GM06990 (cell line): ENCODE measurements at regions not wholly inside any gene's neighbourhood (a gene's known extent, or its start where the extent isn't known, plus 50 kb on each side); places are given as distances from the start of the nearest gene placed in this dataset.

Experiments
- DNase-seq: peaks from one replicate; pipeline ENCODE4 v3.0.0-alpha.2; 2011; ENCODE audit not compliant: insufficient read length; ENCODE audit errors: extremely low read depth
- H3K27me3 ChIP-seq: replicated peaks from 2 replicates; pipeline ENCODE4 v1.6.0; 2011; ENCODE audit warnings: low read length; ENCODE audit not compliant: control insufficient read depth, insufficient read depth
- H3K36me3 ChIP-seq: 2 replicates; pipeline ENCODE4 v1.5.1; 2011; ENCODE audit warnings: low read length; ENCODE audit not compliant: control insufficient read depth, insufficient read depth
- H3K4me3 ChIP-seq: replicated peaks from 2 replicates; pipeline ENCODE4 v1.5.1; 2011; ENCODE audit warnings: low read depth, mild to moderate bottlenecking, control low read depth, low read length
- TF ChIP-seq, protein P1 (sequence below): IDR thresholded peaks from 2 replicates; pipeline ENCODE4 v1.5.1; 2011; ENCODE audit warnings: low read length, control low read depth, mild to moderate bottlenecking, inconsistent platforms; ENCODE audit not compliant: insufficient read depth, poor library complexity, severe bottlenecking

DNA sequence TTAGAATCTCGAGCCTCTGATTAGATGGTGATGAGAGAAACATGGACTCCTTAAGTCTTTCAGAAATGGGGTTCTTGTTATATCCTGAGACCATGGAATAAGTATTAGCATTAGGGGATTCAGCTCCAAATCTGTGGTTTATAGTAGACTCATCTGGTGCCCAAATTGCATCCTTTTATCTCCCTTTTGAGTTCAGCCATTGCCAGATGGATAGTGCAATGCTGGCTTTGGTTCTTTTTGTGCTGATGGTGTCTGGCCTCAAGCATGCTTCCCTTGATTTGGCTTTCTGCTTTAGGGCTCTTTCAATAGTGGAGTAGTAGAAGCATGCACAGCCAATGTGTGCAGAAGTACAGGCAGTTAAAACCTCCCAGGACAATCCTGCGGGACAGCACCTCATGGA, 306.4 kb downstream of the TSN start:
- TF ChIP-seq, protein P1, sequence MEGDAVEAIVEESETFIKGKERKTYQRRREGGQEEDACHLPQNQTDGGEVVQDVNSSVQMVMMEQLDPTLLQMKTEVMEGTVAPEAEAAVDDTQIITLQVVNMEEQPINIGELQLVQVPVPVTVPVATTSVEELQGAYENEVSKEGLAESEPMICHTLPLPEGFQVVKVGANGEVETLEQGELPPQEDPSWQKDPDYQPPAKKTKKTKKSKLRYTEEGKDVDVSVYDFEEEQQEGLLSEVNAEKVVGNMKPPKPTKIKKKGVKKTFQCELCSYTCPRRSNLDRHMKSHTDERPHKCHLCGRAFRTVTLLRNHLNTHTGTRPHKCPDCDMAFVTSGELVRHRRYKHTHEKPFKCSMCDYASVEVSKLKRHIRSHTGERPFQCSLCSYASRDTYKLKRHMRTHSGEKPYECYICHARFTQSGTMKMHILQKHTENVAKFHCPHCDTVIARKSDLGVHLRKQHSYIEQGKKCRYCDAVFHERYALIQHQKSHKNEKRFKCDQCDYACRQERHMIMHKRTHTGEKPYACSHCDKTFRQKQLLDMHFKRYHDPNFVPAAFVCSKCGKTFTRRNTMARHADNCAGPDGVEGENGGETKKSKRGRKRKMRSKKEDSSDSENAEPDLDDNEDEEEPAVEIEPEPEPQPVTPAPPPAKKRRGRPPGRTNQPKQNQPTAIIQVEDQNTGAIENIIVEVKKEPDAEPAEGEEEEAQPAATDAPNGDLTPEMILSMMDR = no peak
- DNase-seq = no peak
- no peaks in the 10 kb centered on the region for H3K27me3 ChIP-seq
- no peak overlapping the region for H3K4me3 ChIP-seq
- H3K36me3 ChIP-seq = no peaks in the 10 kb centered on the region

DNA sequence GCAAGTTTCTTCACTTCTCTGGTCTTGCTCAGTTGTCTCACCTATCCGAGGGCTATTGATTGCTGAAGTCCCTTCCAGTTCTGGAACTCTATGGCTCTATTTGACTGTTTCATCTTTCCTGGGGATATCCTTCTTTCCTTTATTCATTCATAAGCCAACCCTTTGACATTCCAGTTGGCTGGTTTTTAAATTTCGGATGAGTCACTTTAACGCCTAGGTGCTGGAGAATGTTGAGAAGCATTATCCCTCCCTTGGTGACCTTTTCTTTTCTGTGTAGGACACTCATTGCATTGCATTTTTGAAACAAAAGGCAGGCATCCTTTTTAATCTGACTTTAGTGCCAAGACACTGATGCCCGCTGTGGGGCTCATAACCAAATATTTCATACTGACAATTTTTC, 307.1 kb downstream of the TSN start:
- Histone ChIP-seq H3K27me3 (no peaks in the 10 kb centered on the region), H3K36me3 (no peaks in the 10 kb centered on the region), H3K4me3 (no peak overlapping the region)
- TF ChIP-seq, protein P1 = no peak
- no peak for DNase-seq

DNA sequence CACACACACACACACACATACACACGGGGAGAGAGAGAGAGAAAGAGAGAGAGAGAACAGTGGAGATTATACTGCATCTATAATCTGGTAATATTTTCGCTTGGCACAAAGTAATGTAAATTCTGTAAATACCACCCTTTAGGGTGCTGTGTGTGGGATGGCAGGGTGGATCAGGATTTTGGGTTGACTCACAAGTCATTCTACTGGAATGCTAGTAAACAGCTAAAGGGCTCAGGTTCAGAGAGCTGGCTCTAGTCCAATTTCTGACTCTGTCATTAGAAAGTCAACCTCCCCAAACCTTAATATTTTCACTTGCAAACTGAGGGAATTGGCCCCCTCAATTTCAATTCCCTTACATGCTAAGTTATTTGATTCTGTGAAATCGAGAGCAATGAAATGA, 308.3 kb downstream of the TSN start:
- TF ChIP-seq, protein P1 = no peak
- H3K27me3 ChIP-seq = no peaks in the 10 kb centered on the region
- DNase-seq = no peak
- H3K4me3 ChIP-seq = no peak overlapping the region
- H3K36me3 ChIP-seq = no peaks in the 10 kb centered on the region

DNA sequence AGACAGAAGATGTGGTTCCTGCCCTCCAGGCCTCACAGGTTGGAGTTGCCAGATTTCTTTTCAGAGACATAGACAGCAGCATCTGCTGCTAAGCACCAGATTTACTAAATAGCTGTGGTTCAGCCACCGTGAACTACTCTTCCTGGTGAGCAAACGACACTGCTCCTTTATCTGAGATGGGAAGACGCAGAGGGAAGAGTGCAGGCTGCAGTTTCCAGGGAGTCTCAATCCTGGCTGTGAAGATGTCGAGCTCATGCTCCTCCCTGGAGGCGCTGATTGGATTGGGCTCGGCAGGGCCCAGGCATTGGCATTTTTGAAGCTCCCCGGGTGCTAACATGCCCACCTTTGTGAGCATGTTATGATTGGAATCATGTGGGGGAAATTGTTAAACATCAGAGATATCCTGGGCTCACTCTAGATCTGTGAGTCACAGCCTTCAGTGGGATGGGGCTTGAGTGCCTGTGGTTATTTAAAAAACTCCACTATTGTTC, 314.8 kb downstream of the TSN start:
- TF ChIP-seq, protein P1 = no peak
- Histone ChIP-seq H3K4me3 (no peak overlapping the region), H3K36me3 (no peaks in the 10 kb centered on the region), H3K27me3 (no peaks in the 10 kb centered on the region)
- no peak for DNase-seq

DNA sequence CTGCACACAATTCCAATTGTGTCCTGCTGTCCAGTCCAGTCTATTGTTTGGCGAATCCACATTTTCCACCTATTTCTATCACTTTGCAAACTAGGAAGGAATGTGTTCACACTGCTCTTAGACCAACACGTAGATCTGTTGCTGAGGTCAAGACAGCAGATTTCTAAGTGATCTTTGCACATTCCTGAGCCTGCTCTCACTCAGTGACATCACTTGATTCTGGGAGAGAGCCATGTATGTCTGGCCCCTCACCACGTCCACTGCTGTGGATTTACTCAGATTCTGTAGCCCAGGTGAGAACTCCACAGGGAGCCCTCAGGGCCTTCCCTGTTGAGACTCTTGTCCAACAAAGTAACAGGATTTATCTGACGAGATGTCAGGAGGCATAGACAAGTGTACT, 317.2 kb downstream of the TSN start:
- Histone ChIP-seq H3K4me3 (no peak overlapping the region), H3K36me3 (no peaks in the 10 kb centered on the region), H3K27me3 (no peaks in the 10 kb centered on the region)
- no peak for DNase-seq
- TF ChIP-seq, protein P1 = no peak

DNA sequence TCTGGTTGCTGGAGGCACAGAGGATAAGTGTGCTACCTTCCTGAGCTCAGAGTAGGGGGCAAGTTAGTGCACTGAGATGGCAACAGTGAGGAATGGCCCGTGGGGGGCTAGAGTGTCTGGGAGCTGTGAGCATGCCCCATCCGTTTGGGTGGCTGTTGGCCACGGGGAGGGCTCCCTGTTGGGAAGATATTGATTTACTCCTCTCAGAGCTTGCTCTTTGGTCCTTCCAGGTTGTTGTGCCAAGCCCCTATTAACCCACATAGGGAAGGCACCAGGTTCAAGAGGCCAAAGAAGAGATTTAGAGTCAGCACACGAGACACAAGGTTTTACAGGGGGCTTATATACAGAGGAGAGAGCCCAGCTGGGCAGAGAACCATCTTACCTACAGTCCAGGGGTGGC, 318.8 kb downstream of the TSN start:
- DNase-seq = no peak
- H3K4me3 ChIP-seq = no peak overlapping the region
- H3K27me3 ChIP-seq = no peaks in the 10 kb centered on the region
- H3K36me3 ChIP-seq = no peaks in the 10 kb centered on the region
- TF ChIP-seq, protein P1 = no peak
